ENCODE measurements at regions not wholly inside any gene's neighbourhood (a gene's known extent, or its start where the extent isn't known, plus 50 kb on each side); places are given as distances from the start of the nearest gene placed in this dataset.

- H3K27me3 Mint-ChIP-seq (ENCODE audit: insufficient read depth, low read depth), result no peaks in the 10 kb centered on the region
- H3K4me3 Mint-ChIP-seq, result no peak overlapping the region
- Histone ChIP-seq H3K79me2 (ENCODE audit: low read depth) (no peaks in the 10 kb centered on the region), H3K9me3 (ENCODE audit: low read depth) (no peaks in the 10 kb centered on the region), H3F3A (ENCODE audit: low read depth) (no peaks in the 10 kb centered on the region), H3K36me3 (no peaks in the 10 kb centered on the region), H3K27ac (no peak overlapping the region), H3K9ac (no peak overlapping the region), H2AFZ (replicated peaks) (no peak overlapping the region), H3K4me1 (no peaks in the 10 kb centered on the region), H3K27me3 (no peaks in the 10 kb centered on the region), H4K20me1 (ENCODE audit: low read depth) (no peaks in the 10 kb centered on the region), H3K4me2 (no peak overlapping the region), H3K4me3 (no peak overlapping the region)
- no peaks in the 10 kb centered on the region for H3K4me1 Mint-ChIP-seq
- no peak overlapping the region for H3K27ac Mint-ChIP-seq
- no peaks in the 10 kb centered on the region for H3K36me3 Mint-ChIP-seq
- no peaks in the 10 kb centered on the region for H3K9me3 Mint-ChIP-seq
- TF ChIP-seq EZH2phosphoT487 (IDR thresholded peaks at IDR 0.05) (no peak), CTCF (IDR thresholded peaks at IDR 0.05) (no peak), EZH2 (IDR thresholded peaks at IDR 0.05) (no peak)
- DNase-seq (ENCODE audit: low spot score), result no peak
Measured at GRCh38 chrX:36575670-36576069, 432.5 kb upstream of the FAM47C start.

- Mint-ChIP-seq H3K9me3 (no peaks in the 10 kb centered on the region), H3K4me3 (no peak overlapping the region)
Measured at GRCh38 chrX:36577006-36577405, 431.2 kb upstream of the FAM47C start.

GRCh38 chrX:36581030-36581429, 427.1 kb upstream of the FAM47C start:
- no peak overlapping the region for H3K27ac Mint-ChIP-seq
- Histone ChIP-seq H3K4me3 (no peak overlapping the region), H3K9ac (no peak overlapping the region), H4K20me1 (ENCODE audit: low read depth) (no peaks in the 10 kb centered on the region), H2AFZ (replicated peaks) (no peak overlapping the region), H3K9me3 (ENCODE audit: low read depth) (no peaks in the 10 kb centered on the region), H3K27me3 (no peaks in the 10 kb centered on the region), H3F3A (ENCODE audit: low read depth) (no peaks in the 10 kb centered on the region), H3K79me2 (ENCODE audit: low read depth) (no peaks in the 10 kb centered on the region), H3K4me1 (no peaks in the 10 kb centered on the region), H3K36me3 (no peaks in the 10 kb centered on the region), H3K4me2 (no peak overlapping the region), H3K27ac (no peak overlapping the region)
- H3K4me1 Mint-ChIP-seq, result no peaks in the 10 kb centered on the region
- TF ChIP-seq CTCF (IDR thresholded peaks at IDR 0.05) (no peak), EZH2phosphoT487 (IDR thresholded peaks at IDR 0.05) (no peak), EZH2 (IDR thresholded peaks at IDR 0.05) (no peak)
- H3K4me3 Mint-ChIP-seq, result no peak overlapping the region
- no peaks in the 10 kb centered on the region for H3K9me3 Mint-ChIP-seq
- DNase-seq (ENCODE audit: low spot score), result no peak
- peaks cover 2% of the 10 kb centered on the region for H3K27me3 Mint-ChIP-seq (ENCODE audit: insufficient read depth, low read depth)
- H3K36me3 Mint-ChIP-seq, result no peaks in the 10 kb centered on the region

More at GRCh38 chrX:36577006-36577405, 431.2 kb upstream of the FAM47C start:
- H3K27ac Mint-ChIP-seq, result no peak overlapping the region
- H3K4me1 ChIP-seq, result no peaks in the 10 kb centered on the region
- H2AFZ ChIP-seq (replicated peaks), result no peak overlapping the region
- no peaks in the 10 kb centered on the region for H3K36me3 Mint-ChIP-seq
- H3K27me3 ChIP-seq, result no peaks in the 10 kb centered on the region
- H3K36me3 ChIP-seq, result no peaks in the 10 kb centered on the region
- H3F3A ChIP-seq (ENCODE audit: low read depth), result no peaks in the 10 kb centered on the region
- no peaks in the 10 kb centered on the region for H3K4me1 Mint-ChIP-seq
- no peaks in the 10 kb centered on the region for H3K27me3 Mint-ChIP-seq (ENCODE audit: insufficient read depth, low read depth)
- no peak for TF ChIP-seq CTCF (IDR thresholded peaks at IDR 0.05)
- H3K9me3 ChIP-seq (ENCODE audit: low read depth), result no peaks in the 10 kb centered on the region
- no peak overlapping the region for H3K9ac ChIP-seq
- H3K4me3 ChIP-seq, result no peak overlapping the region
- H3K27ac ChIP-seq, result no peak overlapping the region
- no peak for DNase-seq (ENCODE audit: low spot score)
- H3K79me2 ChIP-seq (ENCODE audit: low read depth), result no peaks in the 10 kb centered on the region
- no peaks in the 10 kb centered on the region for H4K20me1 ChIP-seq (ENCODE audit: low read depth)
- H3K4me2 ChIP-seq, result no peak overlapping the region

GRCh38 chrX:36583674-36584073, 424.5 kb upstream of the FAM47C start:
- no peak for TF ChIP-seq EZH2 (IDR thresholded peaks at IDR 0.05)
- Histone ChIP-seq H3K36me3 (no peaks in the 10 kb centered on the region), H3F3A (ENCODE audit: low read depth) (no peaks in the 10 kb centered on the region), H3K4me3 (no peak overlapping the region), H3K4me1 (no peaks in the 10 kb centered on the region), H2AFZ (replicated peaks) (no peak overlapping the region), H3K9ac (no peak overlapping the region), H3K27me3 (no peaks in the 10 kb centered on the region), H4K20me1 (ENCODE audit: low read depth) (no peaks in the 10 kb centered on the region), H3K4me2 (no peak overlapping the region), H3K27ac (no peak overlapping the region), H3K9me3 (ENCODE audit: low read depth) (no peaks in the 10 kb centered on the region), H3K79me2 (ENCODE audit: low read depth) (no peaks in the 10 kb centered on the region)
- Mint-ChIP-seq H3K36me3 (no peaks in the 10 kb centered on the region), H3K27ac (no peak overlapping the region), H3K9me3 (no peaks in the 10 kb centered on the region), H3K4me3 (no peak overlapping the region), H3K27me3 (ENCODE audit: insufficient read depth, low read depth) (peaks cover 2% of the 10 kb centered on the region), H3K4me1 (no peaks in the 10 kb centered on the region)
- no peak for DNase-seq (ENCODE audit: low spot score)

Measured in neural progenitor cell (in vitro differentiated cells).